NCI-H1930 (cell line): ENCODE measurements at regions not wholly inside any gene's neighbourhood (a gene's known extent, or its start where the extent isn't known, plus 50 kb on each side); places are given as distances from the start of the nearest gene placed in this dataset.

ENCODE experiments used
- DNase-seq, 2 experiments: peaks; one replicate each; lab custom pipeline; 2025; lab: John Stamatoyannopoulos, UW

DNA sequence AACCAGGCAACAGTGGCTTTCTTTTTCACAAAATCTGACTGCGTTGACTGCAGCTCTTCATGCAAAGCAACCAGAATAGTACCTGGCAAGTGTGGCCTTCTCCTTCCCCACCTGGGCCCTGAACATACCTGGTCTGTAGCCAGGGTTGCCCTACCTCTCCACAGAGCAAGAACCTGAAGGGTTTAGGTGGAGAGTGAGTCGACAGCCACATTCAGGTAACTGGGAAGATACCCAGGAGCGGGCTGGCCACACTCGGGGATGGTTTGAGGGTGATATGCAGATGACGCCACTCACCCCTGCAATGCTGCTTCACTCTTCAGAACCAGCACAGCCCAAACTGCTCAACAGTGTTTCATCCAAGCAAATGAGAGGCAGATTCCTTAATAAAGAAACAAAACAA is 117.3 kb downstream of the TTC32 start:
- no peak for DNase-seq

DNA sequence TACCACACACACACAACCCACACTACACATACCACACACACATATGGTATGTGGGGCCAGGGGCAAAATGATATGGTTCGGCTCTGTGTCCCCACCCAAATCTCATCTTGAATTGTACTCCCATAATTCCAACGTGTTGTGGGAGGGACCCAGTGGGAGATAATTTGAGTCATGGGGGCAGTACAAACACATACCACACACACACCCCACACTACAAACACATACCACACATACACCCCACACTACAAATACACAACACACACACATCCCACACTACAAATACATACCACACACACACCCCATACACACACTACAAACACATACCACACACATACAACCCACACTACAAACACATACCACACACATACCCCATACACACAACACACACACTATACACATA is 117.8 kb downstream of the TTC32 start:
- no peak for DNase-seq

DNA sequence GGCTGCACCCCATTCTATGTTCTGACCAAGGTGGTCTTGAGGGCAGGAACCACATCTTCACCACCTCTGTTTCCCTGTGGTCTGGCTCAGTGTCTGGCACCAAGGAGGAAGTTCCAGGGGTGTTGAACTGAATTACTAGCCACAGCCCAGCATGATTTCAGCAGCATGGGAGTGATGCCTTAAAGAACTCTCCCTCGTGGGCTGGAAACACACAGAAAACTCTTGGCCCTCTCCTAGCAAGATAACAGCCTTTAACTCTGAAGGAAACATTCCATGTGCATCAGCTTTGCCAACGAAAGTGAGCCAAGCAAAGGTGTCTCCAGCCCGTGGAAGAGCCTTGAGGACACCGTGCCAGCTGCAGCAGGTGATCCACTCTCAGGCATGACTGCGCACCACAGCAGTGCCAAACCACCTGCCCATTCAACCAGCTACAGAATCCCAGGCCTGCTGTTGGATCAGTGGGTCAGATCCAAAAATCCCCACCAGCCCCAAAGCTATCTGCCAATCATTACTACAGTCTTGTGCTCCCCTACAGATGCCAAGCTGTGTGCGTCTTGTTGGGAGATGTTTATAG is 124.8 kb downstream of the TTC32 start:
- no peak for DNase-seq

DNA sequence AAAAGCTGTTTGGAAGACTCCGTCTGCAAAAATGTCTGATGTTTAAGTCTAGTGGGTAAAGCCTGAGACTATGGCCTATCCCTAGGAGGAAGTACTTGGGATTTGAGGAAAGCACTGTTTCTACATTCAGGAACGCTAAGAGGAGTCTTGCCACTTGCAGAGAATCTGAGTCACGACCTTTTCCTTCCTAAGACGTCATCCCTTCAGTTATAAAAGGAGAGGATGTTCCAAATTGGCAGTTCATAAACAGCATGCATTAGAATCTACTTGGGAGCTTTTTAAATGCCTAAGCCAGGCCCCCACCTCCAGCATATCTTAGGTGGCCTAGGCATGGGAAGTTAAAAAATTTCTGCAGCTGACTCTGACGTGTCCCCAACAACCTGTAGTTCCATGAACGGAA is 125.9 kb downstream of the TTC32 start:
- no peak for DNase-seq

DNA sequence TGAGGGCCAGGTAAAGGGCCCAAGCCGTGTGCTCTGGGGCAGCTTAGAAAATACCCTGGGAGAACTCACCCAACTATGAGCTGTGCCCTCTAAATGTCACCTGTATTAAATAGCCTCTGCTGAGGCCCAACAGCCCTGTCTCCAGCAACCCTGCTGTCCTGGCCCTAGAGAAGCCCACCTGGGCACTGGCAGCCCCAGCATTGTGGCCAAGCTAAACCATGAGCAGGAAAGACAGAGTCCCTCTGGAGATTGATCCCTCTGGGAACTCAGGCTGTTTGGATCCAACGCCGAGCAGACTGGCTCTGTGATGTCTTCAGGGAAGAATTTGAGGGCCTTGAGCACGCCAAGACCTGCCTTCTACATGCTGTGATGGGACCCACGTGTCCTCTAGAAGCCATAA is 126.5 kb downstream of the TTC32 start:
- DNase-seq: no peak

DNA sequence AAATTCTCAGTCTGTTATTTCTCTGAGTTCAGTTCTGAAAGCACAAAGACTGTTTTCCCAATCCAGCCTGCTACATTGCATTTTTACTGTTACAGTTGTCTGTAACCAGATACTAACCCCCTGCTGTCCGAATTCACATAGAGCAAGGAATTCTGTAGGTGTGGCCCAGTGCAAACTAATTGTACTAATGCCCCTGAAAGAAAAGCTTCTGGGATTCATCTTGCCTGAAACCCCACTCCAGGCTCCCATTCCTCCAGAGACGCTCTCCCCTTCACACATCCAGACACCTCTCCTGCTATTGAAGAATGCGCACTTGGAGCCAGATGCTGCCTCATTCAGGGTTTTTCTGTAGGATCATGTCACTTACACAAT is 127.0 kb downstream of the TTC32 start:
- no peak for DNase-seq

DNA sequence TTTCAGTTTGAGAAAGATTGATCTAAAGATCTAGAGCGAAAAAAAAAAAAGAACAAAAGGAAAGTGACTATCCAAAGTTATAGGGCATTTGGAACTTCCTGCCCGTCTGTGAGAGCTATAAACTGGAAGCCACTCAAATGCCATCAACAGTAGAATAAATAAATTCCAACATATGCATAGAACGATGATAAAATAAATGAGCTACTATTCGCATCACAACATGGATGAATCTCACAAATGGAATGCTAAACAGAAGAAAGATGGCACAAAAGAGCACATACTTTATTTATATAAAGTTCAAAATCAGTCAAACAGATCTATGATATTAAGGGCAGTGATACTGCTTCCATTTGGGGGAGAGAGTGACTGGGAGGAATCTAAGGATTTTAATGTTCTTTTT is 128.8 kb downstream of the TTC32 start:
- no peak for DNase-seq

DNA sequence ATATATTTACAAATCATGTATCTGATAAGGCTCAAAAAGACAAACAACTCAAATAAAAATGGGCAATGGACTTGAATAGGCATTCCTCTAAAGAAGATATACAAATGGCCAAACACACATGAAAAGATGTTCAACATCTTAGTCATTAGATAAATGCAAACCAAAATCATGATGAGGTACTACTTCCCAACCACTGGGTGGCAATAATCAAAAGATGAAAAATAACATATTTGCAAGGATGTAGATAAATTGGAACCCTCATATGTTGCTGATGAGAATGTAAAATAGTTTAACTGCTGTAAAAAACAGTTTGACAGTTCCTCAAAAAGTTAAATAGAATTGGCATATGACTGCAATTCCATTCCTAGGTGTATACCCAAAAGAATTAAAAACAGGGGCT is 132.3 kb downstream of the TTC32 start:
- DNase-seq: no peak

DNA sequence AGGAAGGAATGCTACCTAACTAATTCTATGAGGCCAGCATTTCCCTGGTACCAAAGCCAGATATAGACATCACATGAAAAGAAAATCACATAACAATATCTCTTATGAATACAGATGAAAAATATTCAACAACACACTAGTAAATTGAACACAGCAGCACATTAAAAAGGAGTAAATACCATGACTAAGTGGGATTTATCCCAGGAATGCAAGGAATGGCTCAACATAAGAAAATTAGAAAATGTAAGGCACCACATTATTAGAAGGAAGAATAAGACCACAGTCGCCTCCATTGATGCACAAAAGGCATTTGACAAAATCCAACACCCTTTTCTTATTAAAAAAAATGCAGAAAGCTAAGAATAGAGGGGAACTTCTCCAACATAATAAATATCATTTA is 133.9 kb downstream of the TTC32 start:
- no peak for DNase-seq

DNA sequence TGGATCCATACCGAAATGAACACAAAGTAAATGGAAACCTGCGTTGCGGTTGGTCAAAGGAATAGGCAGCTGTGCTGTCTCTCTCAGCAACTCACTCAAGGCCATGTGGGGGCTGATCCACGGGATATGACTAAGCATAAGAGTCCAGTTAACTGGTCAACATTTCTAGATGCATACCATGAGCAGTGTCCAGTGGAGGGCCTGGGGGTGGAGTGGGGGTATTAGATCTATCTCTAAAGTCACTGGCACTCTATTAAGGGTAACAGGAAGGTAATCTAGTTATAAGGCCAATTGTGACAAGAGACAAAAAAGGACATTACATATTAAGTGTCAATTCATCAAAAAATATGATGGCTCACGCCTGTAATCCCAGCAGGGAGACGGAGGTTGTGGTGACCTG is 136.8 kb downstream of the TTC32 start:
- no peak for DNase-seq

DNA sequence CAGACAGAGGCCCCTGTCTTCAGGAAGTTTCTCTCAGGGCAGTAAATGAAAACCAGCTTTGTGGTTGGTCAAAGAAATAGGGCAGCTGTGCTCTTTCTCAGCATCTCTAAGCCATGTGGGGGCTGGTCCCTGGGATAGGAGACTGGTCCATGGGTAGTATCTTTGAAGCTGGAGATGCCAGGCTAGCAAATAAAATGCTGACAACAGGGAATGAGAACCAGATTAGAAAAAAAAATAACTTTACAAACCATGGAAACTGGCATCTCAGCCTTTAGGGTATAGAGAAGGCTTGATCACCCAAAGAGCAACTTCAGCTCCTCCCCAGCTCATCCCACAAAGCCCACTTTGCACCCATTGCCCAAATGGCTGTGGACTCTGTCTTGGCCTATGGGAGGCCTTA is 138.1 kb downstream of the TTC32 start:
- no peak for DNase-seq

DNA sequence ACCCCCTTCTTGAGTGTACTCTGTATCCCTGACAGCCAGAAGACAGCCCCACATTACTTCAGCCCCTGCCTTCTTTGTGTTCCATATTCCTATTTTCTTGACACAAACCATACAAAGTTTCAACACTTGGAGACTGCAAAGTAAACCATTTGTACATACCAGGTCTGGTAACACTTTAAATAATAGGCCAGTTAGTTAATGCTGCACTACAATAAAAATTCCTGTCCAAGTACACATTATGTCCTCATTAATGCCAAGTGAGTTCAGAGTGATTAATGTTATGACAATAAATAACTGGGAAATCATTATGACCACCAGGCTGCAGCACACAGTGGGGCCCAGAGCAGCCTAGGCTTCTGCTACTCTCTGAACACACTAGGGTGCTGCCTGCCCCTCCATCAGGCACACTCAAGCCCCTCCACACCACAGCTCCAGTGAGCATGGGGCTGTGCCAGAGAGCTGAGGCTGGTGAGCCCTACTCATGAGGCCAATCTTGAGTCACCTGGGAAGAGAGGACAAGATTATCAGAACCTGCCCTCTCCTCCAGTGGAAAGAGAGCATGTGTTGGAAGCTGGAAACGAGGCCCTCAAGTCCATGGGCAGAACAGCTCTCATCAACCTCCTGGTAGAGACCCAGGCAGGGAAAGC is 138.7 kb downstream of the TTC32 start:
- no peak for DNase-seq

DNA sequence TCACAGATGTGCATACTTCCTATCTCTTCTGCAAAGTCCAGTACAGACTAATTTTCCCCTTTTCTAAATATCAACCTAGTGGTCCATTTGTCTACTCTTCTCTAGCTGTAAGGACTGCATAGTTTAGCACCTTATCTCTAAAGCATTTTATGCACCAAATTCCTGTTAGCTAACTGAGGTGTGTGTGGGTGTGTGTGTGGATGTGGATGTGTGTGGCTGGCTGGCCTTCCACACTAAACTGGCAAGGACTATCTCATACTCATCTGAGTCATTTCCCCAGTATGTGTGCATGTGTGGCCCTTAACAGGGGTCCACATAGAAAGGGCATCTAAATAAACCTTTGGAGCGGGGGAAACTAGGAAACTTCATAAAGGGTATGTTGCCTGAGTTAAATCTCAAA is 139.6 kb downstream of the TTC32 start:
- no peak for DNase-seq

DNA sequence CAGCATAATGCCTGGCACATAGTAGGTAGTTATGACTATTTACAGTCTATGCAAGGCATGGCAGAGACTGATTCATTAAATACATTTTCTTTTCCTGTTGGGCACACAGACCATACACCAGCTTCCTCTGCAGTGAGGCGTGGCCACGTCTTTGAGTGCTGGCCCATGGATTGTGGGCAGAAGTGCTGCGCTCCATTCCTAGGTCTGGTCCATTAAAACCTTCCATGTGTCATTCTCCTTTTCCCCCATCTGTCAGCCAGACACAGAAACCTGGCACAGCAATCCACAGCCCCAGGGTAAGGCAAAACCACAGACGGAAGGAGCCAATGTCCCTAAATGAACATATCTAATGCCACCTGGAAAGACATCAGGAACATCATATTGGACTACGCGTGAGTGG is 141.9 kb downstream of the TTC32 start:
- DNase-seq: no peak

DNA sequence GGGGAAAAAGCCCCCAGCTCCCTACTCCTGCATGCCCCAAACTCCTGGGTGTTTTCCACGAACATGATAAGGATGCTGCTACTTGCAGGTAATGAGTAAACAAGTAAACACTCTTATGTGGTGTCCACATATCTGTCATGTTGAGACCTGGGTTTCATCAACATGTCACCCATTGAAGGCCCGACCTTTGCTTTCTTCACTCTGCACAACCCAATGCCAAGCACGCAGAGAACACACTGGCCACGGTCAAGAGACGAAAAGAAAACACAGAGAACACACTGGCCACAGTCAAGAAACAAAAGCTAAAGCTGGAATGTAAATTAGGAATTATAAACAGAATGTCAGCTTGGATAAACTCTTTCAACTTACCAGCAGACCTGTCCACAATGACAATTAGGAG is 143.1 kb downstream of the TTC32 start:
- DNase-seq: no peak

DNA sequence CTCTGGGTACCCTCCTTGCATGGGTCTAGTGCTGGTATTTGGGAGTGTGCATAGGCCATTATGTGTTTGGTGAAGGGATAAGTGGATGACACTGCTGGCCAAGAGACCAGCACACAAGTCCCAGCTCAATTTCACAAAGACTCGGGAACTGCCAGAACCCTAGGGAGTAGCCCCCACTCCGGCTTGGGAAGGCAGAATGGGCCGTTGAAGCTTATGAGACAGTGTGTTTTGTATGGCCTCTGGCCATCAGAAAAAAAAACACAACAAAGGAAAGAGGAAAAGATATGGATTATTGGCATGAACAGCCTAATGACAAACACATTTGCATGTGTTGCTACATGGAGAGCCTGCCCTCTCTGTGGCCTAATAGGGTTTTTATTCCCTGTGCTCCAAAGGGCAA is 144.2 kb downstream of the TTC32 start:
- DNase-seq: no peak

DNA sequence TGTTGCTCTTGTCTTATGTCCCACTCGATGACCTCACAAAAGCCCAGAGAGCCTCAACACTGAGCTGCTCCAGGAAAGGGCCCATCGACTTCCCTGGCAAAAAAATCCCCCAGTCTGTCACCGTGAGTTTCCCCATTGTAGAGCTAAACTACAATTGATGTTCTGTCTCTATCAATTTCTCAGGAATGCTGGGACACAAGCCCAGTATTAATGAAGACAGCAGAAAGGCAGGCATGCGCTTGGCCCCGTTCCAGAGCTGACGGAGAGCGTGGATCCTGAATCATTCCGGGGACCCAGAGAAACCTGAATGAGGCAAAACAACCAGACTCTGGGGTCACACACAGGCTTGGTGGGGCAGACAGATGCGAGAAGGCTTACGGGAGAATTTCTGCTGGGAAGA is 146.9 kb downstream of the TTC32 start:
- DNase-seq: no peak

DNA sequence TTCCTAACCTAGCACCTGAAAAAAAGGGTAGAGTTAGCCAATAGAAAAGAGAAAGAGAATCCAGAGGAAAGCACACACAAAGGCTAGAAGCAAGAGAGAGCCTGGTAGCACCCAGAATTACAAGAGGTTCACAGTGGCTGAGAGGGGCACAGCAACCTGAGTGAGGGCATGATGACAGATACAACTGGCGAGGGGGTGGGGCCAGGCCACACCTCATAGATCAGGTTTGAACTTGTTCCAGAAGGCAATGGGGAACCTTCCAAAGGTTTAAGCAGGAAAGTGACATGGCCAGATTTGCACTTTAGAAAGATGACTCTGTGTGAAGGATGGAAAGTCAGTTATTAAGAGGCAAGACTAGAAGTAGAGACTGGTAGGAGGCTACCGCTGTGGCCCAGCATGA is 148.0 kb downstream of the TTC32 start:
- no peak for DNase-seq

DNA sequence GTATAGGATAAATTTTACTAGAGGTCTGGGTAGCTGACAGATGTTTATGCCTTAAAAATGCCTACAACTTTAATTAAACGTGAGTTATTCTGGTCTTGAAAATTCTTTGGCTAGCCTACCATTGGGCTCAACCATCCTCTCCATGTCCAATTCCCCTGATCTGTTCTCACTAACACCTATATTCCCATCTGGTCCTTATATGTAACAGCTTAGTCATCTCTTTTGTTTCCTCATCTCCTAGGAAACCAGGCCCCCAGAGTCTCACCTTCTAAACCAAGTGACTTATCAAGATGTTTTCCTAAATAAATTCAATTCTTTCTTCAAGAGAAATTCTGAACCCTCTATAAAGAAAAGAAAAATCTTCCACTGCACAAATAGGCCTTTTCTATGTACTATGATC is 148.5 kb downstream of the TTC32 start:
- DNase-seq: no peak

DNA sequence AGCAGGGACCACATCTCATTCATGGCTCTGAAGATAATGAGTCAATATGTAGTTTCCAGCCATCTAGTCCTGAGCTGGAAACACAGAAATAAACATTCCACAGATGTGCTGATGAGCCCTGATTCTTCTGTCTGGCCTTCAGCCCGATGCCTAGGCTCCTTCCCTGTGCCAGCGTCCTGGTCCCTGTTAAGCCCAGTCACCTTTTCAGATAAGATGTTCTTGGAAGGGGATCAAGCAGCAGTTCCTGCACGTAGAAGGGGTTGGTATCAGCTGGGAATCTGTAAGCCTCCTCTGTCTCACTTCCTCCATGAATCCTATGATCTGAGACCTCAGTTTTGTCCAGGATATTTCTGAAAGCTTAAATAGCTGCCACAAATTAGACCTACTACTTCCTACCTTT is 149.3 kb downstream of the TTC32 start:
- no peak for DNase-seq

DNA sequence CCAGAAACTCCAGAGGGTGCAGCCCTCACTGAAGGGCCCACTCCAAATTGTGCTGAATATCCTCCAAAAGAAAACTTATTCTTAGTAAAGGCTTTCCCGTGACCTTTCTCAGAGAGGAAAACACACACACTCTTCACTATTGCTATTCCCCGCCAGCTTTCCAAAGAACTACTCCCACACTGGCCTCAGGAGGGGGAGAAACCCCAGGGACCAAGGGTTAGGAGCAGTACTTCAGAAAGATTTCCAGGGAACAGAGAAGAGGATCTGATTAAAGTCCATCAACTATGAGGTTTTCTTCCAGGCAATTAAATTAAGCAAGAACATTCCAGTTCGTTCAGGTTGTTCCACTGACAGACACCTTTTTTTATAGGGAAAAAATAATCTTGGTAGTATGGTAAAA is 150.2 kb downstream of the TTC32 start:
- no peak for DNase-seq

DNA sequence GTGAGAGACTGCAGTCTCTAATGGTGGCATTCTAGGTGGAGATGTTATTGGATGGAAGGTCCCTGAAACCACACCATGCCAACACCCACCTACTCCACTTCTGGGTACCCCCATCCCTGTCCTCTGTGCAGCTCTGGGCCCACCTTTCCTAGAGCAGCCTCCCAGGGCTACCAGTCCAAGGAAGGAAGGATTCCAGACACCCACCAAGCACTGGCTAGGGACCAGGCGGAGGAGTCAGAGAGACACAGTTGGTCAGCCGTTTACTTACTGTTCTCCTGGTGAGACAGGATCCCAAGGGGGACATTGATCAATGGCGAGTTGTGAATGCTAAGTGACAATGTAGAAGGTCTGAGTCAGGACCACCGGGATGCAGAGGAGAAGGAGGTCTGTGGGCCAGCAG is 151.6 kb downstream of the TTC32 start:
- no peak for DNase-seq

DNA sequence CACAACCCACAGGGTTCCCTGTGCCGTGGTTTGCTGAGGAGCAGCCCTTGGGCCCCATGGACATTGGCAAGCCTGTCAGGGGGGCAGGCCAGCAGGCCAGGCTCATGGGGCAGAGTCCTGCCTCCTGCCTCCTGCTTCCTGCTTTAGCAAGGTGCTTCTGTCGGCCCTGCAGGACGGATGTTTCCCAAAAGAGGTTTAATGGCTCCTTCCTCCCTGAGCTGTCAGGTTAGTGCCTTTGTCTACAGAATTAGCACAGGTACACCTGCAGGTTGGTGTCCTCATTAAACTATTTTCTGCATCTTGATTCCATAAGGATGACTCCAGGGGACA is 152.3 kb downstream of the TTC32 start:
- DNase-seq: no peak

DNA sequence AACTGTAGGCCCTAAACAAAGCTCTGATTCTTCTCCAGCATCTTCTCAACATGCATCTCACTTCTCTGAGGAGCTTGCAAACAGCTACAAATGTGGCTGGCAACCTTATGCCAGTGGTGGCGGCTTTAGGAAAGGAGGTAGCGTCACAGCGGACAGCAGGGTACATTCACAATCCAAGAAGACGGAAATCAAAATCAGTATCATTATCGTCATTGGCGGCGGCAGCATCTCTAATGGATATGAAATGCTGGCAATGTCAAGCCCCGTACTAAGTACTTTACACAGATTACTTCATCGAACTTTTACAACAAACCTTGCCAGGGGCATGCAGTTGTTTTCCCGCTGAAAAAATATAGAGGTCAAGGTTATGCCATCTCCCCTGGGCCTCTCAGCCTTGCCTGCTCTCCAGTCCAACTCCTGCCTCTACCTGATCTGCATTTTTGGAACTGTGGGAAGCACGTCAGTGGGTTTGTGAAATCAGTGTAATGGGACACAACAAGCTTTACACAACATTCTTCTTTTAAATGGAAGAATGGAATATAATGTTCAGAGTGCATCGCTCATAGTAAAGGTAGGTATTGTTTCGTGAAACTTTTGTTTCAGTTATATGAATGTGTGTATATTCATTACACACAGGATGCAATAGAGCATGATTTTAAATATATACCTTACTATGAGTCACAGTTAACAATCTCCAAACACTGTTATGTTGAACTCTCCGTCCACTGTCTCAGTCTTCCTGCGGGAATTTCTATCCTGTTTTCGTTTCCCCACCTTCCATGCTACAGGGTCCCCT is 152.9 kb downstream of the TTC32 start:
- no peak for DNase-seq
